Activated T-cell treated with anti-CD3 and anti-CD28 coated beads for 4 hours (primary cell): ENCODE measurements at regions not wholly inside any gene's neighbourhood (a gene's known extent, or its start where the extent isn't known, plus 50 kb on each side); places are given as distances from the start of the nearest gene placed in this dataset.
"Not testable (repeated sequence)": the region's sequence is repeated elsewhere in the genome, so short reads cannot be mapped to it uniquely, and the experiment has no call there.

Experiments used
- DNase-seq: peaks from one replicate; pipeline ENCODE4 v3.0.0-alpha.2; 2020

GRCh38 chr2:19089476-19089875 is 268.9 kb downstream of the OSR1 start:
- DNase-seq, result not testable (repeated sequence)

- DNase-seq, result no peak
Observed at GRCh38 chr2:19086231-19086651, 272.2 kb downstream of the OSR1 start.

GRCh38 chr2:19078709-19079108 is 279.7 kb downstream of the OSR1 start:
- no peak for DNase-seq

- no peak for DNase-seq
Observed at GRCh38 chr2:19073522-19073921, 284.9 kb downstream of the OSR1 start.

- DNase-seq, result no peak
Observed at GRCh38 chr2:19072161-19072560, 286.3 kb downstream of the OSR1 start.

GRCh38 chr2:19070886-19071285 is 287.5 kb downstream of the OSR1 start:
- DNase-seq, result no peak

- DNase-seq, result no peak
Observed at GRCh38 chr2:19068206-19068605, 290.2 kb downstream of the OSR1 start.

GRCh38 chr2:19062370-19062769 is 296.1 kb downstream of the OSR1 start:
- no peak for DNase-seq

- DNase-seq, result no peak
Observed at GRCh38 chr2:19059076-19059475, 299.3 kb downstream of the OSR1 start.

GRCh38 chr2:19051203-19051831 is 307.1 kb downstream of the OSR1 start:
- DNase-seq, result no peak

- DNase-seq, result no peak
Observed at GRCh38 chr2:19050354-19050753, 308.1 kb downstream of the OSR1 start.

GRCh38 chr2:19048593-19049266 is 309.7 kb downstream of the OSR1 start:
- no peak for DNase-seq

- DNase-seq, result no peak
Observed at GRCh38 chr2:19046986-19047780, 311.2 kb downstream of the OSR1 start.

- DNase-seq, result no peak
Observed at GRCh38 chr2:19045151-19045550, 313.3 kb downstream of the OSR1 start.

- DNase-seq, result no peak
Observed at GRCh38 chr2:19043893-19044292, 314.5 kb downstream of the OSR1 start.

GRCh38 chr2:19041434-19042041 is 316.9 kb downstream of the OSR1 start:
- DNase-seq, result no peak

GRCh38 chr2:19038071-19039015 is 320.1 kb downstream of the OSR1 start:
- no peak for DNase-seq

- no peak for DNase-seq
Observed at GRCh38 chr2:19036091-19036490, 322.3 kb downstream of the OSR1 start.

- DNase-seq, result no peak
Observed at GRCh38 chr2:19035238-19035637, 323.2 kb downstream of the OSR1 start.

- no peak for DNase-seq
Observed at GRCh38 chr2:19033240-19033639, 325.2 kb downstream of the OSR1 start.

GRCh38 chr2:19031642-19032041 is 326.8 kb downstream of the OSR1 start:
- no peak for DNase-seq

- DNase-seq, result no peak
Observed at GRCh38 chr2:19029655-19030054, 328.8 kb downstream of the OSR1 start.
